Kasumi-1 (cell line): ENCODE measurements at regions not wholly inside any gene's neighbourhood (a gene's known extent, or its start where the extent isn't known, plus 50 kb on each side); places are given as distances from the start of the nearest gene placed in this dataset.

Source experiments
- DNase-seq, 2 experiments: peaks; one replicate each; lab custom pipeline; 2025; lab: John Stamatoyannopoulos, UW

DNA sequence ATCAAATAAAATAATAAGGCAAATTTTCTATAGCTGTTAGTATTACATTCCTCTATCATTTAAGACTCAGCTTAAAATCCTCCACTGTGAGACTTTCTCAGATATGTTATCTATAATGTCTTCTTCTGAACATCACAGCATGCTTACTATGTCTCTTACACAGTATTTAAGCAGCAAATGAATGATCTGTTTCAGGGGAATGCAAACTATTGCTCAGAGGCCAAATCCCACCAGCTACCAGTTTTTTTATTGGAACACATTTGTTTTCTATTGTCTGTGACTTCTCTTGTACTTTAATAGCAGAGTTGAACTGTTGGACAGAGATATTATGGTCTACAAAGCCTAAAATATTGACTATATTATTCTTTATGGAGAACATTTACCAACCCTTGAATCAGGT lies 59.6 kb downstream of the C3orf38 start:
- DNase-seq = no peak

DNA sequence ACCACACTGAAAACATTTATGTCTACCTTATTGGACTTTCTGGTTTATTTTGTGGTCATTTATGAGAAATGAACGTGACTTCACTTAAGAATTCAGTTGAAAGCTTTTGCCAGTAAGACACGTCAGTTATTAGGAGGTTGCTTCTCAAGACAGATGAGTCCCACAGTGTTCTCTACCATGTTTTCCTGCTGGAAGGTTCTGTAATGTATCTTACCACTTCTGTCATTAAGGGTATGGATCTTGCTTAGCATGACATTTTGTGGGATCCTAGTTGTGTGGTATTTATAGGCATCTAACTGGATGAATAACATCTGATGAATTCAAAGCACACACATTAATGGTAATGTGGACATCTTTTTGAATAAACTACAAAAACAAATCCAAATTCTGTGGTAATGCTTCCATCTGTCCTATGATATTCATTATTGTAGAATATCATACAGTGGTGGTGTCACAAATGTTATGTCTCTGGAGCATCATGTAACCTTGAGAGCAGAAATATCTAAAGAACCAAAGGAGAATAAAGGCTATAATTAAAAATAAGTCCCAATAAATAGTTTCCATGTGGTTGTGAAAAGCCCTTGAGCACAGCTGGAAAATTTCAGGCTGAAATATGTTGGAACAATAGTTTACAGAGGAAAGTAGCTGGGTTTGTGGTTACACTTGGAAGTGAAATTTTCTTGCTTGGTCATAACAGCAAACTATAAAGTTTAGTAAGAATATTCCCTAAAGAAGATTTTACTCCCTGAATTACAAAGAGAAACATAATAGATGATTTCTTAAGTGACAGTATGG lies 61.5 kb downstream of the C3orf38 start:
- DNase-seq = no peak

DNA sequence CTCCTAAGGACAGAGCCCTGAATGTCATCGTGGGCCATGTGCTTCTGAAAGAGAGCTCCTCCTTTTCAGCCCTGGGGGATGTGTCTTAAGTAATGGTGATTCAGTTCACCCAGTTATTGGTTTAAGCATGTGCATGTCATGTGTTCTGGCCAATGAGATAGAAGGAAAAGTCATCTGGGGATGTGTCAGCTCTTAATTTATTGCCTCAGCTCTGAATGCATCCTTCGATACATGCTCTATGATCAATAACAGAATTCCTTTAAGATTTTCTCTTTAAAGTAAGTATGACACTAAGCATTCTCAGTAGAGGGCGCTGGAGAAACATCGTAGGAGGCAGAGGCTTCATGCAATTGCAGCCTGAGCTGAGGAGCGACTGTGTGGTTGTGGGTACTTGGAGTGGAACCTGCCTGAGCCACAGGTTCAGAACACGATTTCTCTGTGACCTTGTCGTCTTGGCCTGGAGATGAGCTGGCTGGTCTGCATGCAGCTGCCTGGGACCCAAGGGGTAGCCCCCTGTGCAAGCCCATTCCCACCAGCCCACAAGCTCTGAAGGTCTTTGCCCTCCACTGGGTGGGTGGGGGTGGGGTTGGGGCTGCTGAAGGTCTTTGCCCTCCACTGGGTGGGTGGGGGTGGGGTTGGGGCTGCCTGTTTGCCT lies 69.5 kb downstream of the C3orf38 start:
- DNase-seq = peak; percentile 87 to 92

GRCh38 chr3:88220126-88220525 lies 70.4 kb downstream of the C3orf38 start:
- no peak for DNase-seq

DNA sequence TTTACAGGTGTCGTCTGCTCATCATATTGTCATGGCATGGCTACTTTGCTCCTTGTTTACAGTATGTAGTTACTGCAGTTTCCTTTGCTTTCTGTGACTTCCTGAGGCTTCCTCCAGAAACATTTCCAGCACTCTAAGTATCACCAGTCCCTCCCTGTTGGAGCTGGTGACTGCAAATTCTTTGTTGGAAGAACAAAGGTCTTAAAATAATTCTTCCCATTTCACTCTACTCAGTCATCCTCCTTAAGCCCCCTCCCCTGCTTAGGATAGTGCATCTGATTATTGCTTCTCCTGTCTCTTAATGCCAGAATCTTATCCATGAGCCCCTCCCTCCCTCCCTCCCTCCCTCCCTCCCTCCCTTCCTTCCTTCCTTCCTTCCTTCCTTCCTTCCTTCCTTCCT lies 72.0 kb downstream of the C3orf38 start:
- no peak for DNase-seq

DNA sequence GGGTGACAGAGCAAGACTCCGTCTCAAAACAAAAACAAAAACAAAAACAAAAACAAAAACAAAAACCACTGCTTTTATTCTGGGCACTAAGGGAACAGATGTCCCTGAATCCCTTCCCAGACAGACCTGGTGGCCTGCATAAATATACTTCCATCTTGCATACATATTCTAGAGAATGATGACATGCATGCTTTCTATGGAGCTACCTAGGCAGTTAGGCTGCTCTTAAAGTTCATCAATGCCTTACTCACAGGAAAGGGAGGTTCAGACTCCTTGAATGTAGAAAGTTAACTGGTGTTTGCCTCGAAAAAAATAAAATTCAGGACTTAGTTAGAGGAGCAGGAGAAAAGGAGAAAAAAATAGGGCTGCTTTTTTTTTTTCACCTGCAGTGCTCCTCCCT lies 72.6 kb downstream of the C3orf38 start:
- DNase-seq = no peak

- DNase-seq = no peak
Measured at GRCh38 chr3:88225326-88226008, 75.7 kb downstream of the C3orf38 start.

GRCh38 chr3:88226910-88227309 lies 77.2 kb downstream of the C3orf38 start:
- no peak for DNase-seq

- no peak for DNase-seq
Measured at GRCh38 chr3:88230638-88231037, 80.9 kb downstream of the C3orf38 start.

GRCh38 chr3:88231207-88231606 lies 81.4 kb downstream of the C3orf38 start:
- DNase-seq = no peak

DNA sequence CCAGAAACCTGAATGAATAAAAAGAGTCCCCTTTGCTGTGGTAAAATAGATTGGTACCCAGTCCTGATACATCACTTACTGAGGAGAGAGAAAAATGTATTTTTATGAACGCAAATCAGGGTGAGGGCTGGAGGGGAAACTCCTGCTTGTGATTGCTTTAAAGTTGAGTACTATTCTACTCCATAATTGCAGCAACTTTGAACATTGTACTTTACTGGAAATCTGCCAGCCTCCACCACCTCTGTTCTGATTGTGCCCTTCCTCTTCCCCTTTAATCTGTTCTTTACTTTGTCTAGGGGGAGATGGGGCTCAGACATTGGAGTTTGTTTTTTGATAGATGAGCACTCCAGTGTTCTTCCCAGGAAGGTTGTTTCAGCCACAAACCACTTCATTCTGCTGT lies 81.9 kb downstream of the C3orf38 start:
- no peak for DNase-seq

- DNase-seq = no peak
Measured at GRCh38 chr3:88235102-88235501, 85.3 kb downstream of the C3orf38 start.

- DNase-seq = no peak
Measured at GRCh38 chr3:88239870-88240269, 90.1 kb downstream of the C3orf38 start.

DNA sequence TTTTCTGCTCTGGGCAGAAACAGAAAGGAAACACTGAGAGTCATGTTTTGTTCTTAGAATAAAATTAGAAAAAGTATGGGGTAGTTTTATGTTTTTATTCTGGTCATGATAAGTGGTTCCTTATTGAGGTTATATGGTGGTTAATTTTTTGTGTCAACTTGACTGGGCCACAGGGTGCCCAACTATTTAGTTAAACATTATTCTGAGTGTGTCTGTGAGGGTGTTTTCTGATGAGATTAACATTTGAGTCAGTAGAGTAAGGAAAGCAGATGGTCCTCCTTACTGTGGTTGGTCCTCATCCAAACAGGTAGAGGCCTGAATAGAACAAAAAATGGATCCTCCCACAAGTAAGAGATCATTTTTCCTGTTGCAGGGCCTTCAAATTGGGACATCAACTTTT lies 98.9 kb downstream of the C3orf38 start:
- DNase-seq = no peak

DNA sequence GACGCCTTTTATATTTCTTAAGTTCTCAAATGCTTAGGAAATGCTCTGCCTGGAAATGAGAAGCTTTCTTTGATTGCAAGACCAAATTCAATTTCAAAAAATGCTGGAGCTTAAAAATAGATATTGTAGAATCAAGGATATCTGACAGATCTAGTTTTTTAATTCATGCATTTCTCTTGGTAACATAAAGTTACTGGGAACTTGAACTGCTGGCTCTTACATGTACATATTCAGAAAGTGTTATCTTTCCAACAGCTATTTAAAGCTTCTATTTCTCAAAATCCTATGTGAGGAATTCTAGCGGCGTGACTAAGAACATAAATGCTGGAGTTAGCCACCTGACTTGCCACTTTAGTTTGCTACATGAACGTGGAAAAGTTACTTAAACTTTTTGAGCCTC lies 109.3 kb downstream of the C3orf38 start:
- no peak for DNase-seq

DNA sequence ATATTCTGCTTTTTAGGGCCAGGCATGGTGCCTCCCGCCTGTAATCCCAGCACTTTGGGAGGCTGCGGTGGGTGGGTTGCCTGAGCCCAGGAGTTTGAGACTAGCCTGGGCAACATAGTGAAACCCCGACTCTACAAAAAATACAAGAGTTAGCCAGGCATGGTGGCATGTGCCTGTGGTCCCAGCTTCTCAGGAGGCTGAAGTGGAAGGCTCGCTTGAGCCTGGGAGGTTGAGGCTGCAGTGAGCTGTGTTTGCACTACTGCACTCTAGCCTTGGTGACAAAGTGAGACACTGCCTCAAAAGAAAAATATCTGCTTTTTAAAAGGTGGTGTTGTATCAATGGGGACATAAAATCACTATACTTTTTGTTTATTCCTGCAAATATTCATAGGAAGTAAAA lies 112.8 kb downstream of the C3orf38 start:
- DNase-seq = no peak

- no peak for DNase-seq
Measured at GRCh38 chr3:88263417-88264100, 113.8 kb downstream of the C3orf38 start.

DNA sequence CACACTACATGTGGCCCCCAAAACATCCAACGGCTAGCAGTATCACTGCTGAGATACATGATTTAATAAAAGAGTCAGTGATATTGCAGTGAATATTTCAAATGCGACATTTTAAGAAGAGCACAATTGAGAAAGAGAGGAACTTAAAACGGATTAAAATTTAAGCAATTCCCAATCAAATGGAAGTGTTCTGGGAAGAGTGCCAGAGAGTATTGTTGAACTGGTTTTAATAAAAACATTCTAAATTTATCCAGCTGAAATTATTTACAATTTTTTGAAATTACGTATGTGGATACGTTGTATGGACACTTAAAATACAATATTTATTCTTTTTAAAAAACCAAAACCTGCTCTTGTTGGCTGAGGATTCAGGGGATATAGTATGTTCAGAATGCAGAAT lies 117.7 kb downstream of the C3orf38 start:
- no peak for DNase-seq

- no peak for DNase-seq
Measured at GRCh38 chr3:88267847-88268246, 118.1 kb downstream of the C3orf38 start.

- DNase-seq = no peak
Measured at GRCh38 chr3:88280326-88280725, 130.6 kb downstream of the C3orf38 start.

GRCh38 chr3:88282528-88283241 lies 132.9 kb downstream of the C3orf38 start:
- DNase-seq = no peak

GRCh38 chr3:88283242-88283592 lies 133.5 kb downstream of the C3orf38 start:
- no peak for DNase-seq
